LNCaP clone FGC (cell line): ENCODE measurements at regions not wholly inside any gene's neighbourhood (a gene's known extent, or its start where the extent isn't known, plus 50 kb on each side); places are given as distances from the start of the nearest gene placed in this dataset.
"Not testable (repeated sequence)": the region's sequence is repeated elsewhere in the genome, so short reads cannot be mapped to it uniquely, and the experiment has no call there.

Source experiments
- DNase-seq: peaks from one replicate; pipeline ENCODE4 v3.0.0-alpha.2; 2011; ENCODE audit warnings: low read depth
- H3K4me3 ChIP-seq: 2 replicates; pipeline ENCODE4 v1.5.1; 2011; ENCODE audit warnings: mild to moderate bottlenecking, low read depth, low read length, control low read depth
- CTCF ChIP-seq: IDR thresholded peaks from 2 replicates; pipeline ENCODE4 v1.5.1; 2012; ENCODE audit warnings: mild to moderate bottlenecking; ENCODE audit not compliant: control insufficient read depth, insufficient read depth; ENCODE audit errors: extremely low read depth

- no peak for TF ChIP-seq CTCF
- DNase-seq, result no peak
- H3K4me3 ChIP-seq, result no peak overlapping the region
Observed at GRCh38 chr3:178948546-178948945, 123.1 kb downstream of the ZMAT3 start.

GRCh38 chr3:178947738-178948137, 123.9 kb downstream of the ZMAT3 start:
- peak; percentile 63 for TF ChIP-seq CTCF
- no peak overlapping the region for H3K4me3 ChIP-seq
- no peak for DNase-seq

DNA sequence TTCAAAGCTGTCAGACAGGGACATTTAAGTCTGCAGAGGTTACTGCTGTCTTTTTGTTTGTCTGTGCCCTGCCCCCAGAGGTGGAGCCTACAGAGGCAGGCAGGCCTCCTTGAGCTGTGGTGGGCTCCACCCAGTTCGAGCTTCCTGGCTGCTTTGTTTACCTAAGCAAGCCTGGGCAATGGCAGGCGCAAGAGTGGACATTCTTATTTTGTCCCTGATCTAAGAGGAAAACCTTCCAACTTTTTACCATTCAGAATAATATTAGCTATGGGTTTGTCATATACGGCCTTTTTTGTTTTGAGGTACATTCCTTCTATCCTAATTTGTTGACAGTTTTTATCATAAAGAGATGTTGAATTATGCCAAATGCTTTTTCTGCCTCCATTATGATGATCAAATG, 129.3 kb downstream of the ZMAT3 start:
- H3K4me3 ChIP-seq, DNase-seq: not testable (repeated sequence)

- TF ChIP-seq CTCF, result no peak
- DNase-seq, result no peak
- no peak overlapping the region for H3K4me3 ChIP-seq
Observed at GRCh38 chr3:178930116-178930515, 141.5 kb downstream of the ZMAT3 start.

- no peak for TF ChIP-seq CTCF
- no peak for DNase-seq
- no peak overlapping the region for H3K4me3 ChIP-seq
Observed at GRCh38 chr3:178916223-178916622, 155.4 kb downstream of the ZMAT3 start.

- no peak for DNase-seq
- H3K4me3 ChIP-seq, result no peak overlapping the region
- no peak for TF ChIP-seq CTCF
Observed at GRCh38 chr3:178915365-178915764, 156.2 kb downstream of the ZMAT3 start.

DNA sequence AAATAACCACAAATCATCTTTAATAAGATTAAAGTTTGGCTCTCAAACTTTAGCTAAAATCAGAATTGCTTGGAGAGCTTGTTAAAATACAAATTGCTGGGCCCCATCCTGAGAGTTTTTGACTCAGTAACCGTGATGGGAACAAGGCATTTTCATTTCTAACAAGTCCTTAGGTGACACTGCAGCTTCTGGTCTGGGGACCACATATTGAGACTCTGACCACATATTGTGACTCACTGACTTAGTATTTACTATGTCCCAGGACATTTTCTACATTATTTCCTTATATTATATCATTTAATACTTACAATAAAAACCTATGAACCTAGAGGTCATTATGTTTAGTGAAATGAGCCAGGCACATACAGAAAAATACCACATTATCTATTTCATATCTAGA, 164.5 kb downstream of the ZMAT3 start:
- no peak overlapping the region for H3K4me3 ChIP-seq
- DNase-seq, result no peak
- TF ChIP-seq CTCF, result no peak

DNA sequence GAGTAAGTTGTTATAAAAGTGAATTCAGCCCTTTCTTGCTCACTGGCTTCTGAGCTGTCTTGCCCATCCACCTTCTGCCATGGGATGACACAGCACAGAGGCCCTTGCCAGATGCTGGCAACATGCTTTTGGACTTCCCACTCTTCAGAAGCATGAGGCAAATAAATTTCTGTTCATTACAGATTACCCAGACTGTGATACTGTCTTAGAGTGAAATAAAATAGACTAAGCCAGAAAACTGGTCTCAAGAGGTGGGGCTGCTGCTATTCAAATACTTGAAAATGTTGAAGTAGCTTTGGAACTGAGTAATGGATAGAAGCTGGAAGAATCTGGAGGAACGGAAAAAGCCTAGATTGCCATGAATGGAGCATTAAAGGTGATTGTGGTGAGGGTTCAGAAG, 170.4 kb downstream of the ZMAT3 start:
- DNase-seq, result no peak
- no peak overlapping the region for H3K4me3 ChIP-seq
- TF ChIP-seq CTCF, result no peak
